HL-60 (cell line): ENCODE measurements at regions not wholly inside any gene's neighbourhood (a gene's known extent, or its start where the extent isn't known, plus 50 kb on each side); places are given as distances from the start of the nearest gene placed in this dataset.

Source experiments
- DNase-seq, 2 experiments: peaks; one replicate each; pipeline ENCODE4 v3.0.0-alpha.2; 2010 to 2020; ENCODE audit warnings: low read depth in 1 of 2, low spot score in 1 of 2
- H3K27ac ChIP-seq: fragments of 250-450 bp; sonication (Bioruptor Pico); replicated peaks from 2 replicates; pipeline ENCODE4 v1.5.1; 2020; ENCODE audit warnings: mild to moderate bottlenecking, moderate library complexity
- H3K27me3 ChIP-seq: fragments of 250-450 bp; sonication (Bioruptor Pico); 2 replicates; pipeline ENCODE4 v1.5.1; 2021; ENCODE audit warnings: mild to moderate bottlenecking, moderate library complexity; ENCODE audit not compliant: insufficient read depth, poor library complexity, severe bottlenecking
- H3K4me3 ChIP-seq: replicated peaks from 2 replicates; pipeline ENCODE4 v1.5.1; 2011; ENCODE audit warnings: mild to moderate bottlenecking, control low read depth, low read length; ENCODE audit not compliant: insufficient read depth
- GABPA ChIP-seq: IDR thresholded peaks from 2 replicates; pipeline ENCODE4 v1.6.1; 2012; ENCODE audit warnings: low read depth
- POLR2AphosphoS5 ChIP-seq: IDR thresholded peaks from 2 replicates; pipeline ENCODE4 v1.6.1; 2012; ENCODE audit warnings: low read depth
- SPI1 ChIP-seq: IDR thresholded peaks from 2 replicates; pipeline ENCODE4 v1.6.1; 2012; ENCODE audit warnings: low read depth, mild to moderate bottlenecking, borderline replicate concordance
- TF ChIP-seq, protein P1 (sequence below): IDR thresholded peaks from one replicate; pipeline ENCODE4 v1.5.1; 2011; ENCODE audit warnings: low read length, control low read depth, inconsistent platforms; ENCODE audit not compliant: insufficient read depth
- TF ChIP-seq, protein P2 (sequence below): IDR thresholded peaks from 2 replicates; pipeline ENCODE4 v1.6.1; 2012; ENCODE audit warnings: low read depth; ENCODE audit not compliant: insufficient replicate concordance

DNA sequence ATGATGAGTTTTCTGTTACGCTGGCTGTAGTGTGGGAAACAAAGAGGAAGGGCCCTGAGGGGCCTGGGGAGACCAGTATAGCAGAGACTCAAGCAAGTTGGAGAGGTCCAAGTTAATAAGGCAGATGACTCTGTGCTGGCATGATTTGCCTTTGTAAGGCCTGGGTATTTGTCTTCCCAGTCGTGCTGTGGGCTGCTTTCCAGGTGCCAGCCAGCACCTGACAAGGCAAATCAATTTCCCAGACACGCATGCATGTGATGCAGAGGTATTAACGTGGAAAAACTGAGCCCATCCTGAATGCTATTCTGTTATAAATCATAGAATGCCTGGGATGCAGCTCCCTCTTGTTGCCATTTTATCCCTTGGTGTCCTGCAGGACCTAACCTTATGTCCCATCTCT, 175.6 kb downstream of the MFSD1 start:
- Histone ChIP-seq H3K27ac (no peak overlapping the region), H3K4me3 (no peak overlapping the region), H3K27me3 (no peaks in the 10 kb centered on the region)
- TF ChIP-seq SPI1 (no peak), GABPA (no peak), POLR2AphosphoS5 (no peak)
- TF ChIP-seq, protein P1, sequence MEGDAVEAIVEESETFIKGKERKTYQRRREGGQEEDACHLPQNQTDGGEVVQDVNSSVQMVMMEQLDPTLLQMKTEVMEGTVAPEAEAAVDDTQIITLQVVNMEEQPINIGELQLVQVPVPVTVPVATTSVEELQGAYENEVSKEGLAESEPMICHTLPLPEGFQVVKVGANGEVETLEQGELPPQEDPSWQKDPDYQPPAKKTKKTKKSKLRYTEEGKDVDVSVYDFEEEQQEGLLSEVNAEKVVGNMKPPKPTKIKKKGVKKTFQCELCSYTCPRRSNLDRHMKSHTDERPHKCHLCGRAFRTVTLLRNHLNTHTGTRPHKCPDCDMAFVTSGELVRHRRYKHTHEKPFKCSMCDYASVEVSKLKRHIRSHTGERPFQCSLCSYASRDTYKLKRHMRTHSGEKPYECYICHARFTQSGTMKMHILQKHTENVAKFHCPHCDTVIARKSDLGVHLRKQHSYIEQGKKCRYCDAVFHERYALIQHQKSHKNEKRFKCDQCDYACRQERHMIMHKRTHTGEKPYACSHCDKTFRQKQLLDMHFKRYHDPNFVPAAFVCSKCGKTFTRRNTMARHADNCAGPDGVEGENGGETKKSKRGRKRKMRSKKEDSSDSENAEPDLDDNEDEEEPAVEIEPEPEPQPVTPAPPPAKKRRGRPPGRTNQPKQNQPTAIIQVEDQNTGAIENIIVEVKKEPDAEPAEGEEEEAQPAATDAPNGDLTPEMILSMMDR = no peak
- TF ChIP-seq, protein P2, sequence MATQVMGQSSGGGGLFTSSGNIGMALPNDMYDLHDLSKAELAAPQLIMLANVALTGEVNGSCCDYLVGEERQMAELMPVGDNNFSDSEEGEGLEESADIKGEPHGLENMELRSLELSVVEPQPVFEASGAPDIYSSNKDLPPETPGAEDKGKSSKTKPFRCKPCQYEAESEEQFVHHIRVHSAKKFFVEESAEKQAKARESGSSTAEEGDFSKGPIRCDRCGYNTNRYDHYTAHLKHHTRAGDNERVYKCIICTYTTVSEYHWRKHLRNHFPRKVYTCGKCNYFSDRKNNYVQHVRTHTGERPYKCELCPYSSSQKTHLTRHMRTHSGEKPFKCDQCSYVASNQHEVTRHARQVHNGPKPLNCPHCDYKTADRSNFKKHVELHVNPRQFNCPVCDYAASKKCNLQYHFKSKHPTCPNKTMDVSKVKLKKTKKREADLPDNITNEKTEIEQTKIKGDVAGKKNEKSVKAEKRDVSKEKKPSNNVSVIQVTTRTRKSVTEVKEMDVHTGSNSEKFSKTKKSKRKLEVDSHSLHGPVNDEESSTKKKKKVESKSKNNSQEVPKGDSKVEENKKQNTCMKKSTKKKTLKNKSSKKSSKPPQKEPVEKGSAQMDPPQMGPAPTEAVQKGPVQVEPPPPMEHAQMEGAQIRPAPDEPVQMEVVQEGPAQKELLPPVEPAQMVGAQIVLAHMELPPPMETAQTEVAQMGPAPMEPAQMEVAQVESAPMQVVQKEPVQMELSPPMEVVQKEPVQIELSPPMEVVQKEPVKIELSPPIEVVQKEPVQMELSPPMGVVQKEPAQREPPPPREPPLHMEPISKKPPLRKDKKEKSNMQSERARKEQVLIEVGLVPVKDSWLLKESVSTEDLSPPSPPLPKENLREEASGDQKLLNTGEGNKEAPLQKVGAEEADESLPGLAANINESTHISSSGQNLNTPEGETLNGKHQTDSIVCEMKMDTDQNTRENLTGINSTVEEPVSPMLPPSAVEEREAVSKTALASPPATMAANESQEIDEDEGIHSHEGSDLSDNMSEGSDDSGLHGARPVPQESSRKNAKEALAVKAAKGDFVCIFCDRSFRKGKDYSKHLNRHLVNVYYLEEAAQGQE = no peak
- no peak for DNase-seq

DNA sequence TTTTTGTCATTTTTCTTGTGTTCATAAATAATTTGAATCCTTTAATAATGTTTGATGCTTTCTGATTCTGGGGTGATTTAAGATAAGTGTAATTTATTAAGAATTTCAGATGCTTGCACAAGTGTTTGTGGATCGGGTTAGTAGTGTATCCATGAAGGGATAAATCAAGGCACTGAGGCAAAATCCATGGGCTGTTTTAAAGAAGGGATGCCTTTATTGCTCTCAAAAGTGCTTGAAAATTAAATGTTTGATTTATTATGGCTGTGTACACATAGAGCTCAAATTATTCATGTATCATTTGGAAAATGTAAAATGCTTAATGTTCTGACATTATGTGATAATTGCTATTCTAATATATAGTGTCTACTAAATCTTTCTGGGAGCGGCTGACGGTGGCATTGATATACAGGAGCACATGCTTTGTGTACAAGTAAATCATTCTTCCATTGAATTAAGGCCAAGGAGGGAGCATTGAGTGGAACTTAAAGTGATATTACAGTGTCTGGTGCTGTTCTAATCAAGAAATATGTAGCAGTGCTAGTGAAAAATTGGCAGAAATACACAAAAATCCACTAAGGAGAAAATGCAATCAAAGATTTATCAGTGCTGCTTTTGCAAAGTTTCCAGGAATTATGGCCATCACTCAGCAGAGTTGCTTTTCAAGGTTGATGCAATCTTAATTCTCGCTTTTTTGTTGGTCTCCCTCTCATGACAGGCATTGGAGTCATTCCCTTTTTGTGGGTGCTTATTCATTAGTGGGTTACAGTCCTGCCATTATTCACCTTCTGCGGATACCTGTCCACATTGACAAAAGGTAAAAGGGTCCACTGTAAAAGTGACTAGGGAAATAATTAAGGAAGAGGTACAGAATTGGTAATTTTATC, 181.6 kb downstream of the MFSD1 start:
- no peak for TF ChIP-seq SPI1
- Histone ChIP-seq H3K27ac (no peak overlapping the region), H3K27me3 (no peaks in the 10 kb centered on the region), H3K4me3 (no peak overlapping the region)
- DNase-seq = no peak

- TF ChIP-seq, protein P1 = no peak
- TF ChIP-seq GABPA = no peak
- TF ChIP-seq, protein P2 = no peak
- no peak for TF ChIP-seq SPI1
- TF ChIP-seq POLR2AphosphoS5 = no peak
- no peak overlapping the region for H3K4me3 ChIP-seq
- no peak for DNase-seq
- H3K27ac ChIP-seq = no peak overlapping the region
- H3K27me3 ChIP-seq = no peaks in the 10 kb centered on the region
Measured at GRCh38 chr3:158991146-158991705, 189.4 kb downstream of the MFSD1 start.

DNA sequence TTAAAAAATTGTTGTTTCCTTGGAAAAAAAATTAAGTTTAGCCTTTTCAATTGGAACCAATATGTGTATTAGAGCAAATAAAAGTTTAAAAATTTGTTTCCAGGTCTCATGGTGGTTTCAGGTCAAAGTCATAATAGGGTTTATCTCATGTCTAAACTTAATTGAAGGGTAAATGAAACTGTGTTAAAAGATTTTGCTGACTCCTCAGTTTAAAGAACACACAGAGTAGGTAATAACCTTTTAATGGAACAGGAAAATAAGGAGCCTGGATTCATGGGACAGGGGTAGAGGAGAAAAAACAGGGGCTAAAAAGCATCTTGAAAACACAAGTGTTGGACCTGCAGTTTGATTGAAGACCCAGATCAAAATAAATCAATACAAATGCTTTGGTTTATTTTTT, 190.6 kb downstream of the MFSD1 start:
- no peaks in the 10 kb centered on the region for H3K27me3 ChIP-seq
- H3K4me3 ChIP-seq = no peak overlapping the region
- no peak for TF ChIP-seq POLR2AphosphoS5
- TF ChIP-seq SPI1 = no peak
- TF ChIP-seq, protein P2 = no peak
- TF ChIP-seq, protein P1 = no peak
- no peak for TF ChIP-seq GABPA
- H3K27ac ChIP-seq = no peak overlapping the region
- no peak for DNase-seq
